ENCODE measurements at regions not wholly inside any gene's neighbourhood (a gene's known extent, or its start where the extent isn't known, plus 50 kb on each side); places are given as distances from the start of the nearest gene placed in this dataset.

DNA sequence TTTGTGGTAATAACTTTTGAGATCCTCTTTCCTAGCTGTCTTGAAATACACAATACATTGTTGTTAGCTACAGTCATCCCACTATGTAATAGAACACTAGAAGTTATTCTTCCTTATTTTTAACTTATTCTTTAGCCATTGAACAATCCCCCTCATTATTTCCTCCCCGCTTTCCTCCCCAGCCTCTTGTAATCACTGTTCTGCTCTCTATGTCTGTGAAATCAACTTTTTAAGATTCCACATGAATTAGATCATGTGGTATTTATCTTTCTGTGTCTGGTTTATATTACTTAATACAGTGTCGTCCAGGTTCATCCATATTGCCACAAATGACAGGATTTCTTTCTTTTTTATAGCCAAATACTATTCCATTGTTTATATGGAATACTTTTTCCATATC, 72.9 kb downstream of the SLC10A2 start:
- TF ChIP-seq, protein P1, sequence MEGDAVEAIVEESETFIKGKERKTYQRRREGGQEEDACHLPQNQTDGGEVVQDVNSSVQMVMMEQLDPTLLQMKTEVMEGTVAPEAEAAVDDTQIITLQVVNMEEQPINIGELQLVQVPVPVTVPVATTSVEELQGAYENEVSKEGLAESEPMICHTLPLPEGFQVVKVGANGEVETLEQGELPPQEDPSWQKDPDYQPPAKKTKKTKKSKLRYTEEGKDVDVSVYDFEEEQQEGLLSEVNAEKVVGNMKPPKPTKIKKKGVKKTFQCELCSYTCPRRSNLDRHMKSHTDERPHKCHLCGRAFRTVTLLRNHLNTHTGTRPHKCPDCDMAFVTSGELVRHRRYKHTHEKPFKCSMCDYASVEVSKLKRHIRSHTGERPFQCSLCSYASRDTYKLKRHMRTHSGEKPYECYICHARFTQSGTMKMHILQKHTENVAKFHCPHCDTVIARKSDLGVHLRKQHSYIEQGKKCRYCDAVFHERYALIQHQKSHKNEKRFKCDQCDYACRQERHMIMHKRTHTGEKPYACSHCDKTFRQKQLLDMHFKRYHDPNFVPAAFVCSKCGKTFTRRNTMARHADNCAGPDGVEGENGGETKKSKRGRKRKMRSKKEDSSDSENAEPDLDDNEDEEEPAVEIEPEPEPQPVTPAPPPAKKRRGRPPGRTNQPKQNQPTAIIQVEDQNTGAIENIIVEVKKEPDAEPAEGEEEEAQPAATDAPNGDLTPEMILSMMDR (conservative IDR thresholded peaks at IDR 0.05) = no peak
- TF ChIP-seq ZFX (IDR thresholded peaks at IDR 0.05) = no peak

Measured in C4-2B (cell line).